ENCODE measurements at regions not wholly inside any gene's neighbourhood (a gene's known extent, or its start where the extent isn't known, plus 50 kb on each side); places are given as distances from the start of the nearest gene placed in this dataset.

GRCh38 chr3:24793896-24794295 is 299.2 kb upstream of the THRB start:
- TF ChIP-seq, protein P1, sequence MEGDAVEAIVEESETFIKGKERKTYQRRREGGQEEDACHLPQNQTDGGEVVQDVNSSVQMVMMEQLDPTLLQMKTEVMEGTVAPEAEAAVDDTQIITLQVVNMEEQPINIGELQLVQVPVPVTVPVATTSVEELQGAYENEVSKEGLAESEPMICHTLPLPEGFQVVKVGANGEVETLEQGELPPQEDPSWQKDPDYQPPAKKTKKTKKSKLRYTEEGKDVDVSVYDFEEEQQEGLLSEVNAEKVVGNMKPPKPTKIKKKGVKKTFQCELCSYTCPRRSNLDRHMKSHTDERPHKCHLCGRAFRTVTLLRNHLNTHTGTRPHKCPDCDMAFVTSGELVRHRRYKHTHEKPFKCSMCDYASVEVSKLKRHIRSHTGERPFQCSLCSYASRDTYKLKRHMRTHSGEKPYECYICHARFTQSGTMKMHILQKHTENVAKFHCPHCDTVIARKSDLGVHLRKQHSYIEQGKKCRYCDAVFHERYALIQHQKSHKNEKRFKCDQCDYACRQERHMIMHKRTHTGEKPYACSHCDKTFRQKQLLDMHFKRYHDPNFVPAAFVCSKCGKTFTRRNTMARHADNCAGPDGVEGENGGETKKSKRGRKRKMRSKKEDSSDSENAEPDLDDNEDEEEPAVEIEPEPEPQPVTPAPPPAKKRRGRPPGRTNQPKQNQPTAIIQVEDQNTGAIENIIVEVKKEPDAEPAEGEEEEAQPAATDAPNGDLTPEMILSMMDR (IDR thresholded peaks at IDR 0.05; ENCODE audit: low read length) = no peak
- TF ChIP-seq EZH2 (optimal IDR thresholded peaks at IDR 0.05; ENCODE audit: low read depth, low read length) = no peak
